GM10248 (cell line): ENCODE measurements at regions not wholly inside any gene's neighbourhood (a gene's known extent, or its start where the extent isn't known, plus 50 kb on each side); places are given as distances from the start of the nearest gene placed in this dataset.

ENCODE experiments used
- CTCF ChIA-PET: fragments of 300-600 bp; sonication (Branson Sonifier 250); formaldehyde crosslinking; extraction: SDS; loops from one replicate; lab custom pipeline; 2021; ENCODE audit warnings: antibody characterized with exemption; lab: Yijun Ruan, JAX
- POLR2A ChIA-PET: fragments of 350-650 bp; sonication (Branson Sonifier 250); formaldehyde crosslinking; extraction: SDS; loops from one replicate; lab custom pipeline; 2020; ENCODE audit warnings: antibody characterized with exemption; lab: Yijun Ruan, JAX
- DNase-seq: peaks from one replicate; pipeline ENCODE4 v3.0.0; 2012; ENCODE audit errors: extremely low spot score
- TF ChIP-seq, protein P1 (sequence below): IDR thresholded peaks from 2 replicates; pipeline ENCODE4 v1.5.1; 2012; ENCODE audit warnings: mild to moderate bottlenecking, low read depth; ENCODE audit errors: extremely low read depth, missing control alignments, control extremely low read depth

DNA sequence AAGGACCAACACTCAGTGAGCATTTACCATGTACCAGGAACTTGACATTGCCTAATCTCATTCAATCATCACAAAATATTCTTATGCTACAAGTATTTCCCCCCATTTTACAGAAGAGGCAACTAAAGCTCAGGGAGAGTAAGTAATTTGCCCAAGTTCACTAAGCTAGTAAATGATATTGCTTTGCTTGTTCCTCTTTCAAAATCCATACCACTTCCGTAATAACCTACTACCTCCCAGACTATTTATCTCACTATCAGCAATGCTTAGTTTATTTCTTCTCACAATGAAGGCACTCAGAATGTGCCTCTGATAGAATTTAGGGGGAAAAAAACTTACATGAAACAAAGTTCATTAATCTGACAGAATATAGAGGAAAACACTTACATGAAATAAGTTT is 1070.9 kb upstream of the FANCL start:
- TF ChIP-seq, protein P1, sequence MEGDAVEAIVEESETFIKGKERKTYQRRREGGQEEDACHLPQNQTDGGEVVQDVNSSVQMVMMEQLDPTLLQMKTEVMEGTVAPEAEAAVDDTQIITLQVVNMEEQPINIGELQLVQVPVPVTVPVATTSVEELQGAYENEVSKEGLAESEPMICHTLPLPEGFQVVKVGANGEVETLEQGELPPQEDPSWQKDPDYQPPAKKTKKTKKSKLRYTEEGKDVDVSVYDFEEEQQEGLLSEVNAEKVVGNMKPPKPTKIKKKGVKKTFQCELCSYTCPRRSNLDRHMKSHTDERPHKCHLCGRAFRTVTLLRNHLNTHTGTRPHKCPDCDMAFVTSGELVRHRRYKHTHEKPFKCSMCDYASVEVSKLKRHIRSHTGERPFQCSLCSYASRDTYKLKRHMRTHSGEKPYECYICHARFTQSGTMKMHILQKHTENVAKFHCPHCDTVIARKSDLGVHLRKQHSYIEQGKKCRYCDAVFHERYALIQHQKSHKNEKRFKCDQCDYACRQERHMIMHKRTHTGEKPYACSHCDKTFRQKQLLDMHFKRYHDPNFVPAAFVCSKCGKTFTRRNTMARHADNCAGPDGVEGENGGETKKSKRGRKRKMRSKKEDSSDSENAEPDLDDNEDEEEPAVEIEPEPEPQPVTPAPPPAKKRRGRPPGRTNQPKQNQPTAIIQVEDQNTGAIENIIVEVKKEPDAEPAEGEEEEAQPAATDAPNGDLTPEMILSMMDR, result no peak
- DNase-seq, result no peak
- ChIA-PET POLR2A (no interaction called here), CTCF (no interaction called here)

DNA sequence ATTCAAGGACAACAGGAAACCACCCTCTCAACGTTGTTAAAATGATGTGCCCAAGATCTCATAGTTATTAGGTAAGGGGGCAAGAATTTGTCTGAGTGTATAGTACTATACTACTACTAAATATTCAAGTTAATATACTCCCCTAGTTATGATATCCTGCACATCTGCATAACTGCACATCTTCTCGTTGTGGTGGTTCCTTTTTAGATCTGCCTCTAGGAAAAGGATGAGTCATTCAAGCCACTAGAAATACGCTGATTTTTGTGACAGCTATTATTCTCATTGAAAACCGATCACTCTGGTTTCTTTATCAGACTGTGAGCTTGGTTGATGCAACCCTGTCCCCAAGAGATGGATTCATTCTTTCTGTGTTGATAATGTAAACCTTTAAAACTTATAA is 1067.0 kb upstream of the FANCL start:
- ChIA-PET POLR2A (no interaction called here), CTCF (no interaction called here)
- DNase-seq, result no peak
- TF ChIP-seq, protein P1, result no peak

DNA sequence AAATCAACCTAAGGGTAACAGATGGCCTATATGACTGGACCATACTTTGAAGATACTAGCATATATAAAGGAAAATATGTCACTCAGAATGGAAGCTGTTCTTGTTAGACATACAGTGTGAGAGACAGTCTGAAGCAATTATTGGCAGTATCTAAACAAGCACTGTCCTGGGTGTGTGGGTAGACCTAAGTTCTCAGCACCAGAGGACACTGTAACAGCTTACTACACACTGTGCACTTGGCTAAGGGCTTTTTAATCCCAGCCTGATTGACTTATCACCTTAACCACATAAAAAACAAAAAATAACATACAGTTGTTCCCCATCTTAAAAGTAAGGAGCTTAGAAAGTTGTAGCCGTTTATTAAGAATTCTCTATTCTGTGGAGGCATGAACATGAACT is 1066.1 kb upstream of the FANCL start:
- TF ChIP-seq, protein P1, result no peak
- POLR2A ChIA-PET, result no interaction called here
- CTCF ChIA-PET, result interaction anchor here (0.8 kb wide), 1 partner anchor 10 kb away, joined by 3 read pairs; no protein-coding TSS in a partner anchor
- DNase-seq, result no peak

DNA sequence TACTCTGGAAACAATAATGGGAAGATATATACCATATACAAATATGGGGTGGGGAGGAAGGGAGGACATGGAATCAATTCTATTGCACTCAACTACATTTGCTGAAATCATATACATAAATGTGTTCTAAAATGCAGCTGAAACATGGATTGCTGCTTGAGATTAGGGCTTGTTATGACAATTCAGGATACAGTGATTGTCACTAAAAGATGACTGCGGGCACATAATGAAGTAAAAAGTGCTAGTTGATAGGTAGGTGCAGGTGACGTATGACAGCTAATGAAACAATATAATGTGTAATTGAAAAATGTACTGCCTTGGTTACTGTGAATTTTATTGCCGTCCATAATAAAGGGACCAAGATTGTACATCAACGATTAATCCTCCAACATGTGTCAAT is 1062.1 kb upstream of the FANCL start:
- ChIA-PET CTCF (interaction anchor here (0.9 to 2.6 kb wide), 5 partner anchors 11 to 1278 kb away, joined by 3 to 11 read pairs (median 3); no protein-coding TSS in a partner anchor), POLR2A (no interaction called here)
- no peak for DNase-seq
- TF ChIP-seq, protein P1, result no peak

DNA sequence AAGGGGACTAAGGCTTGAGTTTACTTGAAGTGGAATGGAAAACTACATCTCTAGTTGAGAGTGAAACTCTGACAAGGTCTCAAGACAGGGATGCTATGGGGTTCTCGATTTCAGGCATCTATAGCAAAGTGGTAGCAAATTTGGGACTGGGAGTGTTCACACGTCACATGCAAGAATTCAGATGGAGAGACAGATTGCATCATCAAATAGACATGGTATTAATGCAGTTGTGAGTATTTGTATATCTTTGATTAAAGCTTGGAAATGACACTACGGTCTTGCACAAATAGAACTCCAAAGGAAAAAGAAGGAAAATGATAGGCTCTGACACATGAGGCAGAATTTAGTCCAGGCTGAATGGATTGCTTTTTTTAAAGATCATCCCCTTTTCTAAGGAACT is 1061.6 kb upstream of the FANCL start:
- CTCF ChIA-PET, result interaction anchor here (0.8 to 2.6 kb wide), 9 partner anchors 12 to 1697 kb away, joined by 3 to 11 read pairs (median 3); no protein-coding TSS in a partner anchor
- DNase-seq, result no peak
- TF ChIP-seq, protein P1, result no peak
- POLR2A ChIA-PET, result no interaction called here

DNA sequence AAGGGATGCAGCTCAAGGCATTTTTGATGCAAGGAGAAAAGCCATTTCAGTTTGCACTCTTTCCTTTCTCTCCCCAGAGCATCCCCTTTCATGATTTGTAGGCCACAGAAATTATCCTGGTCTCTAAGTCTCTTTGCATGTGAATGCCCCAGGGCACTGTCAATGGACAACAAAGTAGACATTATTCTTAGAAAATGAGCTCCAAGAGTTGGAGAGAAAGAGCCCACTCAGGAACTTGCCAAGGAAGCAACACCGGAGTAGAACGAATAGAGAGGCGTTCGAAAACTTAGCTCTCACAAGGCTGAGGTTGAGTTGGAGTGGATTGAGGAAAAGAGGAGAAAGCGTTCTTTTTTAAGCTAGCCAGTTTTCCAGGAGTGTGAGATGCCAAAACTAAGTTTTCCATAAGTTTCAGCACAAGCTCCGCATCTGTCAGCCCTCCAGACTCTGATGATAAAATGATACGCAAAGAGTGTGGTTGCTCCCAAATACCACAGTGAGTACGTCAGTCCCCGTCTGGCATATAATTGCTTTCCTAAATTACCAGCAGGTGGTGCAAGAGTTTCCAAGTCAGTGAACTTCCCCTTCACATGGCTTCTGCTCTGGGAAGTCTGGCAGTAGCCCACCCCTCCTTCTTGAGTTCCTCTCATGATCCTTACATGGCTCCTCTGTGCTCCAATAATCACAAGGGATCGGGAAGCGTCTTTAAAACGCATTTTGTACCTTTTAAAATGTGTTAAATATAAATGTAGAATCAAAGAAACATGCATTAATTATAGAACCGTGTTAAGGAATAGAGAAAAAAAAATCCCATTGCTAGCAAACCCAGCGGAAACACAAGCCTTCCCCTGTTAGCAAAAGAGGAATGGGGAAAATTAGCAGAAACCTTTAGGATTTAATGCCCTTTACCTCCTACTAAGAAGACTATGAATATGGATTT is 1060.6 kb upstream of the FANCL start:
- POLR2A ChIA-PET, result no interaction called here
- DNase-seq, result peak; percentile 9
- TF ChIP-seq, protein P1, result peak; percentile 47
- CTCF ChIA-PET, result interaction anchor here (0.7 to 2.6 kb wide), 13 partner anchors 9 to 1696 kb away, joined by 3 to 12 read pairs (median 3); no protein-coding TSS in a partner anchor
